Cardiac fibroblast (primary cell): ENCODE measurements at regions not wholly inside any gene's neighbourhood (a gene's known extent, or its start where the extent isn't known, plus 50 kb on each side); places are given as distances from the start of the nearest gene placed in this dataset.

Source experiments
- DNase-seq, 2 donors: peaks; one replicate each; pipeline versions ENCODE4 v3.0.0 to v3.0.0-alpha.2; 2010; ENCODE audit warnings: low read depth in 2 of 2
- H3K4me3 ChIP-seq, 2 donors: replicated peaks in 1 of 2; 1 replicate in 1 of 2; 2 replicates in 1 of 2; pipeline ENCODE4 v1.5.1; 2011; ENCODE audit warnings: low read depth in 2 of 2, low read length in 2 of 2, mild to moderate bottlenecking in 2 of 2, moderate library complexity in 1 of 2
- CTCF ChIP-seq: IDR thresholded peaks from one replicate; pipeline ENCODE4 v1.5.1; 2011; ENCODE audit warnings: low read depth, mild to moderate bottlenecking, low read length, inconsistent platforms

DNA sequence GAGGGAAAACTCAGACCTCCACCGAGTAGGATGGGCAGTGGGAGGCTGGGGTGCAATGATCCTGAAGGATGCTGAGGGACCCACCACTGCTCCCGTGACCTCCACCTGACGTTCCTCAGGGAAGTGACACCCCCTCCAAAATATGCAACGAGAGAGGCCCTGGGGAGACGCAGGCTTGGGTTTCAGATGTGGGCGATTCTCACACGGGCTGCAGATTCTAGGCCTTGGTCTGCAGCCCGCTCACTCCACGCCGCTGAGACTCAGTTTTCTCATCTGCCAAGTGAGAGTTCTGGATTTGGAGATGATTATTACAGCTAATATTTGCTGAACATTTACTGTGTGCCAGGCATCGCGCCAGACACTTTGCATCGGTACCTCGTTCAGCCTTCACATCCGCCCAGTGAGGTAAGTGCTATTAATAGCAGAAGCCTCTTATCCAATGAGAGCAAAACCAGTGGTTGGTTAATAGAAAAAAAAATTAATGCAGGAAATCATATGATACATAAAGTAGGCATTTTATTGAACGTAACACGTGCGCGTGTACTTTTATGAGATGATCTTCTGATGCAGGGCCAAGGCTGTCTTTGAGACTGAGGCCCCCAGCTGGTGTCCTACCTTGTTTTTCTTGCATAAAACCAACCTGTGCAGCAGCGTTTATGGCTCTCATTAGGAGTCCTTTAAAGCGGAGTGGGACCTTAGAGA lies 102.0 kb upstream of the RUNX3 start:
- no peak overlapping the region for H3K4me3 ChIP-seq
- DNase-seq = peak; percentile 61 to 70
- no peak for TF ChIP-seq CTCF

DNA sequence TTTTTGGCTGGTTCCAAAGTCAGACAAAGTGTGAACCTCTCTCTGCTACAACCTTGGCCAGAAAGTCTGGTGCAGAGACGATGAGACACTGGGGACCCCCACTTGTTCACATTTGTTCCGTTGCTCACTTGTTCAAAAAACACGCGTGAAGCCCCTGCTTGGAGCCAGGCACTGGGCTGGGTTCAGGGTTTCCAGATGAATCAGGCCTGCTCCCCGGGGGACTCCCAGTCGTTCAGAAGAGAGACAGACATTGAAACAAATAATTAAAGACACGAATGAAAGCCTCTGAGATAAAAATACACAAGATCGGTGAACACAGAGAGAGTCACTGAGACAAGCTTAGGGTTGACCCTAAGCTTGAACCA lies 101.5 kb upstream of the RUNX3 start:
- no peak for DNase-seq
- H3K4me3 ChIP-seq = no peak overlapping the region
- TF ChIP-seq CTCF = no peak

GRCh38 chr1:25030674-25031589 lies 100.9 kb upstream of the RUNX3 start:
- DNase-seq = peak in 1 of 2 donors; percentile 35
- H3K4me3 ChIP-seq = no peak overlapping the region
- no peak for TF ChIP-seq CTCF

DNA sequence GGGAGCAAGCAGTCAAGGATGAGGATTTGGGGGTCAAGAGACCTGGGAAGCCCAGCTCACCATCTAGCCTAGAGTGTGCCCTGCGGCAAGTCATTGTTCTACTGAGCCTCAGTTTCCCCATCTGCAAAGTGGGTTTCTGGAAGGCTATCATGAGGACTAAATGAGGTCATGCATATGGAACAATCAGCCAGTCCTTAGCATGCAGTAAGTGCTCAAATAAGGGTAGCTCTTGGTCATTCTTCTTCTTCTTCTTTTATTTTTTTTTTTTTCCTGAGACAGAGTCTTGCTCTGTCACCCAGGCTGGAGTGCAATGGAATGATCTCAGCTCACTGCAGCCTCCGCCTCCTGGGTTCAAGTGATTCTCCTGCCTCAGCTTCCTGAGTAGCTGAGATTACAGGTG lies 99.9 kb upstream of the RUNX3 start:
- no peak overlapping the region for H3K4me3 ChIP-seq
- no peak for DNase-seq
- TF ChIP-seq CTCF = no peak

- H3K4me3 ChIP-seq = no peak overlapping the region
- DNase-seq = no peak
- TF ChIP-seq CTCF = no peak
Observed at GRCh38 chr1:25028907-25029599, 99.0 kb upstream of the RUNX3 start.

DNA sequence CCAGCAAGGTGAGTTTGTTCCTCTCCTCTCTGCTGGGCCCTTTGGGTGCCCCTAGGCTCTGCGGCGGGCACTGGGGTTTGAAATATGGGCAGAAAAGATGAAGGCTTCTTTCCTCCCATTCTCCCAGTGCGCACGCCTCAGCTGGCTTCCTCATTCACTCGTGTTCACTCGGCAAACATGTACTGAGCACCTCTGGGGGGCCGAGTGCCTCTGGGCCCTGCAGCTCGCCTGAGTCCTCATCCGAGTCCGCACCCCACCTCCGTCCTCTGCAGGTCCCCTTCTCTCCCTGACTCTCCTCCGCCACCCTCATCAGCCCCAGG lies 98.5 kb upstream of the RUNX3 start:
- no peak for TF ChIP-seq CTCF
- H3K4me3 ChIP-seq = no peak overlapping the region
- DNase-seq = no peak
